Fibroblast of lung (primary cell): ENCODE measurements at regions not wholly inside any gene's neighbourhood (a gene's known extent, or its start where the extent isn't known, plus 50 kb on each side); places are given as distances from the start of the nearest gene placed in this dataset.

Source experiments
- DNase-seq, 2 donors: peaks; one replicate each; pipeline versions ENCODE4 v3.0.0 to v3.0.0-alpha.2; 2010; ENCODE audit warnings: low read depth in 2 of 2
- H2AFZ ChIP-seq: 2 replicates; pipeline ENCODE4 v1.5.1; 2012; ENCODE audit warnings: low read length, control low read depth, inconsistent platforms
- H3K27ac ChIP-seq: 2 replicates; pipeline ENCODE4 v1.5.1; 2011; ENCODE audit warnings: low read length, control low read depth; ENCODE audit not compliant: insufficient read depth
- H3K27me3 ChIP-seq: 2 replicates; pipeline ENCODE4 v1.5.1; 2011; ENCODE audit warnings: mild to moderate bottlenecking, low read length; ENCODE audit not compliant: control insufficient read depth, insufficient read depth
- H3K36me3 ChIP-seq: 2 replicates; pipeline ENCODE4 v1.5.1; 2011; ENCODE audit warnings: low read length; ENCODE audit not compliant: control insufficient read depth, insufficient read depth
- H3K4me1 ChIP-seq: 2 replicates; pipeline ENCODE4 v1.5.1; 2011; ENCODE audit warnings: low read length; ENCODE audit not compliant: control insufficient read depth, insufficient read depth; ENCODE audit errors: extremely low read depth
- H3K4me2 ChIP-seq: 2 replicates; pipeline ENCODE4 v1.5.1; 2011; ENCODE audit warnings: low read length, control low read depth; ENCODE audit not compliant: insufficient read depth; ENCODE audit errors: extremely low read depth
- H3K4me3 ChIP-seq, 4 experiments: fragments of 200-600 bp in 1 of 4; sonication (generic) in 1 of 4; replicated peaks in 1 of 4; 2 replicates each; pipeline ENCODE4 v1.5.1; 2011 to 2016; ENCODE audit warnings: low read length in 4 of 4, low read depth in 3 of 4, mild to moderate bottlenecking in 3 of 4, control low read depth in 2 of 4, inconsistent platforms in 1 of 4, mixed read lengths in 1 of 4; ENCODE audit not compliant: insufficient read depth in 1 of 4; ENCODE audit errors: control extremely low read depth in 1 of 4
- H3K79me2 ChIP-seq: 2 replicates; pipeline ENCODE4 v1.5.1; 2012; ENCODE audit warnings: mild to moderate bottlenecking, low read length, inconsistent platforms; ENCODE audit not compliant: control insufficient read depth, insufficient read depth
- H3K9ac ChIP-seq: 2 replicates; pipeline ENCODE4 v1.5.1; 2011; ENCODE audit warnings: mild to moderate bottlenecking, low read length, control low read depth; ENCODE audit not compliant: insufficient read depth
- H3K9me3 ChIP-seq: 2 replicates; pipeline ENCODE4 v1.5.1; 2012; ENCODE audit warnings: low read depth, low read length; ENCODE audit not compliant: control insufficient read depth, insufficient read depth
- H4K20me1 ChIP-seq: 2 replicates; pipeline ENCODE4 v1.5.1; 2011; ENCODE audit warnings: low read length; ENCODE audit not compliant: control insufficient read depth, insufficient read depth; ENCODE audit errors: extremely low read depth
- CTCF ChIP-seq, 2 donors: IDR thresholded peaks in 1 of 2; conservative IDR thresholded peaks in 1 of 2; 1 replicate in 1 of 2; 2 replicates in 1 of 2; pipeline ENCODE4 v1.5.1; 2011 to 2012; ENCODE audit warnings: low read length in 2 of 2, control low read depth in 1 of 2, inconsistent platforms in 1 of 2, low read depth in 1 of 2, mild to moderate bottlenecking in 1 of 2
- EZH2 ChIP-seq: IDR thresholded peaks from 2 replicates; pipeline ENCODE4 v1.5.1; 2012; ENCODE audit warnings: low read length, control low read depth, mild to moderate bottlenecking; ENCODE audit errors: missing control alignments

GRCh38 chr2:175793648-175794047, 208.4 kb downstream of the LNPK start:
- Histone ChIP-seq H3K4me3 (no peak overlapping the region), H4K20me1 (no peaks in the 10 kb centered on the region), H3K27ac (no peak overlapping the region), H3K4me2 (no peak overlapping the region), H3K4me1 (no peaks in the 10 kb centered on the region), H3K79me2 (no peaks in the 10 kb centered on the region), H3K9ac (no peak overlapping the region), H3K9me3 (no peaks in the 10 kb centered on the region), H2AFZ (no peak overlapping the region), H3K27me3 (no peaks in the 10 kb centered on the region), H3K36me3 (no peaks in the 10 kb centered on the region)
- DNase-seq: no peak
- TF ChIP-seq CTCF (conservative IDR thresholded peaks at IDR 0.05 in 1 of 2, IDR thresholded peaks at IDR 0.05 in 1 of 2; ENCODE audit: low read depth in 1 of 2, low read length in 2 of 2) (no peak), EZH2 (no peak)

GRCh38 chr2:175792881-175793280, 209.2 kb downstream of the LNPK start:
- no peaks in the 10 kb centered on the region for H4K20me1 ChIP-seq
- no peaks in the 10 kb centered on the region for H3K36me3 ChIP-seq
- no peak overlapping the region for H2AFZ ChIP-seq
- no peak for TF ChIP-seq EZH2
- TF ChIP-seq CTCF (conservative IDR thresholded peaks at IDR 0.05 in 1 of 2, IDR thresholded peaks at IDR 0.05 in 1 of 2; ENCODE audit: low read depth in 1 of 2, low read length in 2 of 2): no peak
- no peak overlapping the region for H3K9ac ChIP-seq
- no peak overlapping the region for H3K4me3 ChIP-seq
- DNase-seq: no peak
- no peaks in the 10 kb centered on the region for H3K79me2 ChIP-seq
- no peak overlapping the region for H3K27ac ChIP-seq
- no peaks in the 10 kb centered on the region for H3K4me1 ChIP-seq
- H3K27me3 ChIP-seq: no peaks in the 10 kb centered on the region
- H3K4me2 ChIP-seq: no peak overlapping the region
- no peaks in the 10 kb centered on the region for H3K9me3 ChIP-seq

DNA sequence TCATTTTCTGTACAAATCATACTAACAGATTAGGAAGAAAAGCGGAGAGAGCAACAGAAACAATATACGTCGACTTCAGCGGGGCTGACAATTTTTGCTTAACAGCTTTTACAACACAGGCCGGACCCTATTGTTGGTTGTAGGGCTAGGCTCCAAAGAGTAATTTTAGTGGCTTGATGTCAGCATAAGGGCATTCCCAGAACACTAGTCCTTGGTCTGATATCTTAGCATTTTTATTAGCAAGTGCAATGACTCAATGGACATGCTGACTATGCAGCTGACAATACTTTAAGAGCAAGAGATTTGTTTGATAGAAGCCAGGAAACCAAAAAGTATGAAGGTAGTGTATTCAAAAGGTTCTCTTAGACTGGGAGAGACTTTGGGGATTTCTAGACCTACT, 209.9 kb downstream of the LNPK start:
- no peak overlapping the region for H2AFZ ChIP-seq
- no peak overlapping the region for H3K27ac ChIP-seq
- H4K20me1 ChIP-seq: no peaks in the 10 kb centered on the region
- H3K27me3 ChIP-seq: no peaks in the 10 kb centered on the region
- H3K4me2 ChIP-seq: no peak overlapping the region
- no peaks in the 10 kb centered on the region for H3K79me2 ChIP-seq
- no peaks in the 10 kb centered on the region for H3K9me3 ChIP-seq
- no peaks in the 10 kb centered on the region for H3K36me3 ChIP-seq
- no peak for TF ChIP-seq EZH2
- no peak for TF ChIP-seq CTCF (conservative IDR thresholded peaks at IDR 0.05 in 1 of 2, IDR thresholded peaks at IDR 0.05 in 1 of 2; ENCODE audit: low read depth in 1 of 2, low read length in 2 of 2)
- H3K4me3 ChIP-seq: no peak overlapping the region
- no peak for DNase-seq
- H3K9ac ChIP-seq: no peak overlapping the region
- H3K4me1 ChIP-seq: no peaks in the 10 kb centered on the region
